NCI-H128 (cell line): ENCODE measurements at regions not wholly inside any gene's neighbourhood (a gene's known extent, or its start where the extent isn't known, plus 50 kb on each side); places are given as distances from the start of the nearest gene placed in this dataset.

Experiments used
- DNase-seq: peaks from one replicate; lab custom pipeline; 2025; ENCODE audit not compliant: unreplicated experiment; lab: John Stamatoyannopoulos, UW

GRCh38 chr17:77266891-77267341, 126.1 kb downstream of the SEC14L1 start:
- DNase-seq: no peak

- DNase-seq: no peak
These were observed 129.2 kb downstream of the SEC14L1 start for GRCh38 chr17:77269696-77270681.

GRCh38 chr17:77271411-77271810, 130.6 kb downstream of the SEC14L1 start:
- no peak for DNase-seq

GRCh38 chr17:77273397-77274085, 132.8 kb downstream of the SEC14L1 start:
- no peak for DNase-seq

GRCh38 chr17:77274096-77274845, 133.5 kb downstream of the SEC14L1 start:
- DNase-seq: no peak

GRCh38 chr17:77279448-77280303, 138.9 kb downstream of the SEC14L1 start:
- no peak for DNase-seq

- DNase-seq: no peak
These were observed 139.7 kb downstream of the SEC14L1 start for GRCh38 chr17:77280304-77281121.

GRCh38 chr17:77281122-77281903, 140.5 kb downstream of the SEC14L1 start:
- no peak for DNase-seq

GRCh38 chr17:77281904-77282367, 141.2 kb downstream of the SEC14L1 start:
- no peak for DNase-seq

- no peak for DNase-seq
These were observed 142.1 kb downstream of the SEC14L1 start for GRCh38 chr17:77282524-77283515.

GRCh38 chr17:77284023-77284617, 143.4 kb downstream of the SEC14L1 start:
- DNase-seq: no peak

- DNase-seq: no peak
These were observed 145.0 kb downstream of the SEC14L1 start for GRCh38 chr17:77285594-77286390.

- DNase-seq: no peak
These were observed 145.5 kb downstream of the SEC14L1 start for GRCh38 chr17:77286391-77286640.

GRCh38 chr17:77286641-77287431, 146.1 kb downstream of the SEC14L1 start:
- DNase-seq: no peak

GRCh38 chr17:77287432-77288068, 146.8 kb downstream of the SEC14L1 start:
- DNase-seq: no peak
